Sigmoid colon (tissue), 6 donors: ENCODE measurements at regions not wholly inside any gene's neighbourhood (a gene's known extent, or its start where the extent isn't known, plus 50 kb on each side); places are given as distances from the start of the nearest gene placed in this dataset.

Source experiments
- DNase-seq: peaks from one replicate; pipeline ENCODE4 v3.0.0-alpha.2; 2019
- H3K27ac ChIP-seq, 4 donors: fragments of 200-600 bp; sonication (generic); one replicate each; pipeline ENCODE4 v1.5.1; 2016 to 2019; ENCODE audit warnings: mild to moderate bottlenecking in 1 of 4
- H3K27me3 ChIP-seq, 3 donors: fragments of 200-600 bp; sonication (generic); one replicate each; pipeline ENCODE4 v1.5.1; 2019; ENCODE audit warnings: mild to moderate bottlenecking in 1 of 3
- H3K36me3 ChIP-seq, 4 donors: fragments of 200-600 bp; sonication (generic); one replicate each; pipeline ENCODE4 v1.5.1; 2016 to 2019
- H3K4me1 ChIP-seq, 4 donors: fragments of 200-600 bp; sonication (generic); one replicate each; pipeline ENCODE4 v1.5.1; 2017 to 2019
- H3K4me3 ChIP-seq, 4 donors: fragments of 200-600 bp; sonication (generic); one replicate each; pipeline ENCODE4 v1.5.1; 2017 to 2019; ENCODE audit warnings: mild to moderate bottlenecking in 2 of 4, moderate library complexity in 1 of 4
- H3K9me3 ChIP-seq, 4 donors: fragments of 200-600 bp in 3 of 4; sonication (generic) in 3 of 4; one replicate each; pipeline versions ENCODE4 v1.5.1 to v1.6.1; 2013 to 2019
- CTCF ChIP-seq, 4 experiments: fragments of 450-650 bp in 3 of 4; fragments of 200-600 bp in 1 of 4; IDR thresholded peaks; one replicate each; pipeline ENCODE4 v1.5.1; 2016 to 2019; ENCODE audit warnings: antibody characterized with exemption in 4 of 4, mild to moderate bottlenecking in 3 of 4, moderate library complexity in 2 of 4
- EP300 ChIP-seq, 4 donors: sonication (generic); formaldehyde crosslinking; IDR thresholded peaks; one replicate each; pipeline ENCODE4 v1.6.1; 2017; ENCODE audit warnings: antibody characterized with exemption in 4 of 4
- POLR2A ChIP-seq, 2 donors: fragments of 450-650 bp; IDR thresholded peaks; one replicate each; pipeline ENCODE4 v1.6.1; 2016; ENCODE audit warnings: antibody characterized with exemption in 2 of 2, mild to moderate bottlenecking in 2 of 2, moderate library complexity in 2 of 2
- POLR2AphosphoS5 ChIP-seq, 4 donors: sonication (generic); formaldehyde crosslinking; IDR thresholded peaks; one replicate each; pipeline ENCODE4 v1.6.1; 2017; ENCODE audit warnings: antibody characterized with exemption in 4 of 4
- WGBS, 2 donors: extraction: QIAGEN DNeasy Blood & Tissue Kit; methylation state at CpG; one replicate each; pipeline ENCODE4 v1.1.7; 2013; 5-methylcytosine and 5-hydroxymethylcytosine counted together
- intact Hi-C: fragments of 100-400 bp; cut with DNase I; formaldehyde crosslinking; loops from one replicate; pipeline ENCODE4 v1.15.1; 2023
- donor health status: healthy with polysubstance abuse.
- donor health status: healthy.

- no peaks in the 10 kb centered on the region for H3K9me3 ChIP-seq
- intact Hi-C loops = no loop called here
- H3K4me3 ChIP-seq = no peak overlapping the region
- no peaks in the 10 kb centered on the region for H3K4me1 ChIP-seq
- no peaks in the 10 kb centered on the region for H3K27me3 ChIP-seq
- TF ChIP-seq CTCF (IDR thresholded peaks at IDR 0.05) (no peak), POLR2AphosphoS5 (IDR thresholded peaks at IDR 0.05) (no peak), EP300 (IDR thresholded peaks at IDR 0.05) (no peak), POLR2A (IDR thresholded peaks at IDR 0.05) (no peak)
- 68 to 69% methylated on average over 3 of the region's 3 CpGs for WGBS, 2 donors
- no peak for DNase-seq
- H3K27ac ChIP-seq = no peak overlapping the region
- H3K36me3 ChIP-seq = no peaks in the 10 kb centered on the region
Observed at GRCh38 chr3:81433675-81434074, 327.8 kb downstream of the GBE1 start.

- Histone ChIP-seq H3K36me3 (no peaks in the 10 kb centered on the region), H3K27ac (no peak overlapping the region), H3K9me3 (no peaks in the 10 kb centered on the region), H3K4me3 (no peak overlapping the region), H3K27me3 (no peaks in the 10 kb centered on the region), H3K4me1 (no peaks in the 10 kb centered on the region)
- DNase-seq = no peak
- intact Hi-C loops = no loop called here
- TF ChIP-seq POLR2AphosphoS5 (IDR thresholded peaks at IDR 0.05) (no peak), CTCF (IDR thresholded peaks at IDR 0.05) (no peak), EP300 (IDR thresholded peaks at IDR 0.05) (no peak), POLR2A (IDR thresholded peaks at IDR 0.05) (no peak)
- WGBS, 2 donors = 85 to 87% methylated on average over 2 of the region's 2 CpGs
Observed at GRCh38 chr3:81432456-81432855, 329.0 kb downstream of the GBE1 start.

- no peaks in the 10 kb centered on the region for H3K27me3 ChIP-seq
- TF ChIP-seq CTCF (IDR thresholded peaks at IDR 0.05) (no peak), POLR2AphosphoS5 (IDR thresholded peaks at IDR 0.05) (no peak), POLR2A (IDR thresholded peaks at IDR 0.05) (no peak), EP300 (IDR thresholded peaks at IDR 0.05) (no peak)
- intact Hi-C loops = no loop called here
- H3K4me1 ChIP-seq = no peaks in the 10 kb centered on the region
- H3K27ac ChIP-seq = no peak overlapping the region
- no peak for DNase-seq
- 90 to 92% methylated on average over 6 of the region's 6 CpGs for WGBS, 2 donors
- H3K9me3 ChIP-seq = no peaks in the 10 kb centered on the region
- no peak overlapping the region for H3K4me3 ChIP-seq
- no peaks in the 10 kb centered on the region for H3K36me3 ChIP-seq
Observed at GRCh38 chr3:81426826-81427577, 334.4 kb downstream of the GBE1 start.

GRCh38 chr3:81425198-81425868 is 336.1 kb downstream of the GBE1 start:
- H3K4me3 ChIP-seq = no peak overlapping the region
- no peaks in the 10 kb centered on the region for H3K9me3 ChIP-seq
- TF ChIP-seq CTCF (IDR thresholded peaks at IDR 0.05) = no peak
- TF ChIP-seq POLR2AphosphoS5 (IDR thresholded peaks at IDR 0.05) = no peak
- no peak for TF ChIP-seq EP300 (IDR thresholded peaks at IDR 0.05)
- TF ChIP-seq POLR2A (IDR thresholded peaks at IDR 0.05) = no peak
- no peaks in the 10 kb centered on the region for H3K4me1 ChIP-seq
- WGBS, 2 donors = 81 to 91% methylated on average over 5 of the region's 5 CpGs
- H3K27ac ChIP-seq = no peak overlapping the region
- no peak for DNase-seq
- intact Hi-C loops = no loop called here
- H3K27me3 ChIP-seq = no peaks in the 10 kb centered on the region
- no peaks in the 10 kb centered on the region for H3K36me3 ChIP-seq
